Neutrophil (primary cell): ENCODE measurements at regions not wholly inside any gene's neighbourhood (a gene's known extent, or its start where the extent isn't known, plus 50 kb on each side); places are given as distances from the start of the nearest gene placed in this dataset.
"Not testable (repeated sequence)": the region's sequence is repeated elsewhere in the genome, so short reads cannot be mapped to it uniquely, and the experiment has no call there.

Experiments
- H3K27ac ChIP-seq: fragments of 200-600 bp; sonication (generic); 2 replicates; pipeline ENCODE4 v1.5.1; 2016; ENCODE audit warnings: mild to moderate bottlenecking, moderate library complexity
- H3K27me3 ChIP-seq: fragments of 200-600 bp; sonication (generic); 2 replicates; pipeline ENCODE4 v1.6.0; 2016; ENCODE audit warnings: mild to moderate bottlenecking
- H3K36me3 ChIP-seq: fragments of 200-600 bp; sonication (generic); 2 replicates; pipeline ENCODE4 v1.5.1; 2017
- H3K4me1 ChIP-seq, 2 experiments: fragments of 200-600 bp in 1 of 2; sonication (generic) in 1 of 2; 1 replicate in 1 of 2; 2 replicates in 1 of 2; pipeline versions ENCODE4 v1.5.1 to v1.6.1; 2013 to 2016; ENCODE audit warnings: low read depth in 1 of 2, low read length in 1 of 2, mild to moderate bottlenecking in 1 of 2, moderate library complexity in 1 of 2; ENCODE audit not compliant: control insufficient read depth in 1 of 2, insufficient read depth in 1 of 2
- H3K4me3 ChIP-seq, 2 experiments: fragments of 200-600 bp in 1 of 2; sonication (generic) in 1 of 2; 1 replicate in 1 of 2; 2 replicates in 1 of 2; pipeline ENCODE4 v1.5.1; 2013 to 2016; ENCODE audit warnings: low read depth in 1 of 2, low read length in 1 of 2, mild to moderate bottlenecking in 1 of 2, moderate library complexity in 1 of 2
- H3K9me3 ChIP-seq: fragments of 200-600 bp; sonication (generic); 2 replicates; pipeline ENCODE4 v1.5.1; 2016
- CTCF ChIP-seq: fragments of 200-600 bp; sonication (generic); IDR thresholded peaks from 2 replicates; pipeline ENCODE4 v1.5.1; 2016; ENCODE audit warnings: antibody characterized with exemption

- Histone ChIP-seq H3K27me3 (no peaks in the 10 kb centered on the region), H3K27ac (no peak overlapping the region), H3K36me3 (no peaks in the 10 kb centered on the region), H3K4me3 (no peak overlapping the region), H3K9me3 (no peaks in the 10 kb centered on the region), H3K4me1 (no peaks in the 10 kb centered on the region)
- no peak for TF ChIP-seq CTCF
Measured at GRCh38 chr4:128451270-128451905, 163.8 kb upstream of the PGRMC2 start.

- H3K4me1 ChIP-seq = no peaks in the 10 kb centered on the region
- H3K27me3 ChIP-seq = no peaks in the 10 kb centered on the region
- H3K4me3 ChIP-seq = no peak overlapping the region
Measured at GRCh38 chr4:128450326-128451120, 162.9 kb upstream of the PGRMC2 start.

GRCh38 chr4:128449251-128449650, 161.6 kb upstream of the PGRMC2 start:
- no peak overlapping the region for H3K27ac ChIP-seq
- no peak for TF ChIP-seq CTCF
- H3K4me1 ChIP-seq = no peaks in the 10 kb centered on the region
- H3K9me3 ChIP-seq = no peaks in the 10 kb centered on the region
- H3K36me3 ChIP-seq = no peaks in the 10 kb centered on the region
- H3K4me3 ChIP-seq = no peak overlapping the region
- H3K27me3 ChIP-seq = no peaks in the 10 kb centered on the region

More at GRCh38 chr4:128450326-128451120, 162.9 kb upstream of the PGRMC2 start:
- Histone ChIP-seq H3K36me3 (no peaks in the 10 kb centered on the region), H3K27ac (no peak overlapping the region), H3K9me3 (no peaks in the 10 kb centered on the region)
- no peak for TF ChIP-seq CTCF

- no peak overlapping the region for H3K4me3 ChIP-seq
- no peaks in the 10 kb centered on the region for H3K4me1 ChIP-seq
- TF ChIP-seq CTCF = no peak
- no peaks in the 10 kb centered on the region for H3K27me3 ChIP-seq
- no peak overlapping the region for H3K27ac ChIP-seq
- no peaks in the 10 kb centered on the region for H3K36me3 ChIP-seq
- H3K9me3 ChIP-seq = no peaks in the 10 kb centered on the region
Measured at GRCh38 chr4:128444544-128445302, 157.1 kb upstream of the PGRMC2 start.

- no peaks in the 10 kb centered on the region for H3K36me3 ChIP-seq
- no peak for TF ChIP-seq CTCF
- no peak overlapping the region for H3K4me3 ChIP-seq
- H3K4me1 ChIP-seq = no peaks in the 10 kb centered on the region
- no peaks in the 10 kb centered on the region for H3K27me3 ChIP-seq
- no peak overlapping the region for H3K27ac ChIP-seq
- no peaks in the 10 kb centered on the region for H3K9me3 ChIP-seq
Measured at GRCh38 chr4:128440923-128441322, 153.3 kb upstream of the PGRMC2 start.

GRCh38 chr4:128437023-128437422, 149.4 kb upstream of the PGRMC2 start:
- H3K27ac ChIP-seq, H3K36me3 ChIP-seq, H3K4me1 ChIP-seq, H3K4me3 ChIP-seq, H3K27me3 ChIP-seq, H3K9me3 ChIP-seq: not testable (repeated sequence)

GRCh38 chr4:128429023-128429613, 141.5 kb upstream of the PGRMC2 start:
- not testable (repeated sequence) for H3K4me1 ChIP-seq

More at GRCh38 chr4:128429023-128429613, 141.5 kb upstream of the PGRMC2 start:
- not testable (repeated sequence) for H3K4me3 ChIP-seq, H3K9me3 ChIP-seq, H3K27me3 ChIP-seq, H3K36me3 ChIP-seq, H3K27ac ChIP-seq
